SK-N-MC (cell line): ENCODE measurements at regions not wholly inside any gene's neighbourhood (a gene's known extent, or its start where the extent isn't known, plus 50 kb on each side); places are given as distances from the start of the nearest gene placed in this dataset.

Source experiments
- EZH2 ChIP-seq: fragments of 200-600 bp; sonication (generic); IDR thresholded peaks from one replicate; pipeline ENCODE4 v1.6.1; 2017; ENCODE audit warnings: antibody characterized with exemption
- POLR2AphosphoS5 ChIP-seq: IDR thresholded peaks from 2 replicates; pipeline ENCODE4 v1.6.1; 2012; ENCODE audit warnings: mild to moderate bottlenecking, low read depth, low read length, borderline replicate concordance

DNA sequence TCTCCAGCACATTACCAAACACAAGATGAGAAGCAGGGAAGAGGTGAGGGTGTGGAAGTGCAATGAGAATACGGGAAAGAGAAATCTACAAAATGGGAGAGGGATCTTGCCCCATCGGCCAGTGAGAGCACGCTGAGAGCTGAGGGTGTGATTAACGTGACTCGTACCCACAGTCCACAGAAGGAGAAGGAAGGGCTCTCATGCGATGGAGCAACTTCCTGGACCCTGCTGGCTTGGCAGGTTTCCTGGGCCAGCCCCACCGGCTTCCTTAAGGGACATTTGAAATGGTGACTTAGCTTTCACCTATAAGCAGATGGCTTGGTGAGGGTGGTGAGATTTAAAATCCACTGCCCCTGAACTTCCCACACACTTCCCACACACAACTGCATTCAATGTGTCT lies 740.1 kb downstream of the UQCRFS1 start:
- TF ChIP-seq EZH2 (no peak), POLR2AphosphoS5 (no peak)
